H1 (cell line): ENCODE measurements at regions not wholly inside any gene's neighbourhood (a gene's known extent, or its start where the extent isn't known, plus 50 kb on each side); places are given as distances from the start of the nearest gene placed in this dataset.

ENCODE experiments used
- CTCF ChIA-PET: fragments of 300-600 bp; sonication (Branson Sonifier 250); formaldehyde crosslinking; loops from one replicate; lab custom pipeline; 2021; ENCODE audit not compliant: partially characterized antibody; lab: Charles Lee
- POLR2A ChIA-PET: fragments of 300-600 bp; sonication (Branson Sonifier 250); formaldehyde crosslinking; loops from one replicate; lab custom pipeline; 2021; ENCODE audit warnings: inconsistent platforms; ENCODE audit not compliant: partially characterized antibody; lab: Charles Lee
- DNase-seq, 2 experiments: peaks; one replicate each; pipeline versions ENCODE4 v3.0.0 to v3.0.0-alpha.2; 2010 to 2022; ENCODE audit warnings: low spot score in 2 of 2, low read depth in 1 of 2, mixed read lengths in 1 of 2
- FAIRE-seq: peaks from 2 replicates; lab custom pipeline; 2011; peaks lifted over from hg19 to GRCh38; lab: Jason Lieb, UNC
- H2AFZ ChIP-seq: 2 replicates; pipeline ENCODE4 v1.8.1; 2012; ENCODE audit warnings: low read length, inconsistent platforms
- H2AK5ac ChIP-seq: 2 replicates; pipeline ENCODE4 v1.6.1; 2013; ENCODE audit warnings: low read depth, low read length
- H2BK120ac ChIP-seq: replicated peaks from 2 replicates; pipeline ENCODE3; 2013; ENCODE audit warnings: low read depth, low read length, inconsistent platforms
- H2BK12ac ChIP-seq: 2 replicates; pipeline ENCODE4 v1.6.1; 2013; ENCODE audit warnings: low read depth, low read length
- H2BK15ac ChIP-seq: 2 replicates; pipeline ENCODE4 v1.6.1; 2013; ENCODE audit warnings: low read length
- H2BK20ac ChIP-seq: 2 replicates; pipeline ENCODE4 v1.6.1; 2013; ENCODE audit warnings: low read length
- H2BK5ac ChIP-seq: 2 replicates; pipeline ENCODE4 v1.6.1; 2013; ENCODE audit warnings: low read depth, low read length
- H3K14ac ChIP-seq: 2 replicates; pipeline ENCODE4 v1.6.1; 2013; ENCODE audit warnings: inconsistent platforms; ENCODE audit not compliant: insufficient read length
- H3K18ac ChIP-seq: 2 replicates; pipeline ENCODE4 v1.6.1; 2013; ENCODE audit warnings: low read length; ENCODE audit errors: extremely low read depth
- H3K23ac ChIP-seq: 2 replicates; pipeline ENCODE4 v1.6.1; 2013; ENCODE audit warnings: inconsistent platforms; ENCODE audit not compliant: insufficient read length
- H3K23me2 ChIP-seq: 2 replicates; pipeline ENCODE4 v1.6.1; 2013; ENCODE audit warnings: low read depth, low read length
- H3K27ac ChIP-seq: 2 replicates; pipeline ENCODE4 v1.6.1; 2011; ENCODE audit warnings: low read depth, low read length, inconsistent platforms
- H3K27me3 ChIP-seq, 4 experiments: replicated peaks in 1 of 4; 1 replicate in 1 of 4; 2 replicates in 3 of 4; pipeline versions ENCODE4 v1.6.1 to v1.8.1; 2011 to 2013; ENCODE audit warnings: low read length in 3 of 4, mild to moderate bottlenecking in 3 of 4, inconsistent platforms in 2 of 4, mixed read lengths in 2 of 4, moderate library complexity in 1 of 4; ENCODE audit not compliant: control insufficient read depth in 3 of 4, insufficient read depth in 3 of 4; ENCODE audit errors: extremely low read depth in 1 of 4
- H3K36me3 ChIP-seq, 4 experiments: 2 replicates each; pipeline versions ENCODE4 v1.6.1 to v1.8.1; 2011 to 2013; ENCODE audit warnings: mild to moderate bottlenecking in 4 of 4, low read length in 3 of 4, moderate library complexity in 2 of 4, control low read depth in 1 of 4, inconsistent platforms in 1 of 4; ENCODE audit not compliant: insufficient read depth in 4 of 4, control insufficient read depth in 2 of 4
- H3K4ac ChIP-seq: replicated peaks from 2 replicates; pipeline ENCODE3; 2013; ENCODE audit warnings: low read length, low read depth, mixed read lengths, inconsistent platforms; ENCODE audit not compliant: insufficient read length
- H3K4me1 ChIP-seq, 4 experiments: replicated peaks in 1 of 4; 1 replicate in 1 of 4; 2 replicates in 3 of 4; pipeline versions ENCODE4 v1.6.1 to v1.8.1; 2011 to 2013; ENCODE audit warnings: low read length in 3 of 4, inconsistent platforms in 2 of 4, mixed read lengths in 1 of 4; ENCODE audit not compliant: insufficient read depth in 4 of 4, control insufficient read depth in 3 of 4
- H3K4me2 ChIP-seq, 2 experiments: 2 replicates each; pipeline versions ENCODE4 v1.6.1 to v1.8.1; 2011 to 2013; ENCODE audit warnings: low read depth in 2 of 2, low read length in 2 of 2, control low read depth in 1 of 2, inconsistent platforms in 1 of 2, mild to moderate bottlenecking in 1 of 2; ENCODE audit not compliant: insufficient read depth in 1 of 2
- H3K4me3 ChIP-seq, 4 experiments: fragments of 200-600, 300-600 bp in 1 of 4; sonication (generic), shearing (Covaris generic), sonication (Bioruptor Twin) in 1 of 4; 2 replicates each; pipeline versions ENCODE4 v1.5.1 to v1.8.1; 2011 to 2016; ENCODE audit warnings: low read length in 4 of 4, low read depth in 3 of 4, control low read depth in 2 of 4, inconsistent platforms in 2 of 4, mild to moderate bottlenecking in 2 of 4, mixed read lengths in 1 of 4, moderate library complexity in 1 of 4; ENCODE audit not compliant: insufficient read depth in 2 of 4; ENCODE audit errors: extremely low read depth in 1 of 4
- H3K56ac ChIP-seq: replicated peaks from 2 replicates; pipeline ENCODE3; 2013; ENCODE audit warnings: low read depth, mild to moderate bottlenecking, mixed read lengths, low read length, inconsistent platforms; ENCODE audit not compliant: insufficient read length
- H3K79me1 ChIP-seq: 2 replicates; pipeline ENCODE4 v1.6.1; 2013; ENCODE audit warnings: low read depth, low read length, control low read depth
- H3K79me2 ChIP-seq, 2 experiments: 2 replicates each; pipeline versions ENCODE4 v1.6.1 to v1.8.1; 2012 to 2013; ENCODE audit warnings: low read length in 2 of 2, mild to moderate bottlenecking in 2 of 2, inconsistent platforms in 1 of 2; ENCODE audit not compliant: insufficient read depth in 2 of 2, control insufficient read depth in 1 of 2
- H3K9ac ChIP-seq, 4 experiments: replicated peaks in 1 of 4; 1 replicate in 1 of 4; 2 replicates in 3 of 4; pipeline versions ENCODE4 v1.6.1 to v1.8.1; 2011 to 2013; ENCODE audit warnings: low read depth in 3 of 4, low read length in 3 of 4, control low read depth in 2 of 4, mild to moderate bottlenecking in 2 of 4, moderate library complexity in 2 of 4, inconsistent platforms in 1 of 4; ENCODE audit errors: extremely low read depth in 1 of 4
- H3K9me3 ChIP-seq, 2 experiments: 2 replicates each; pipeline versions ENCODE4 v1.6.1 to v1.8.1; 2012 to 2013; ENCODE audit warnings: mild to moderate bottlenecking in 2 of 2, moderate library complexity in 2 of 2, control low read depth in 1 of 2, inconsistent platforms in 1 of 2, low read depth in 1 of 2, low read length in 1 of 2, mixed read lengths in 1 of 2; ENCODE audit not compliant: insufficient read depth in 2 of 2
- H4K20me1 ChIP-seq, 2 experiments: replicated peaks in 1 of 2; 2 replicates each; pipeline versions ENCODE3 to v1.8.1; 2011 to 2013; ENCODE audit warnings: inconsistent platforms in 2 of 2, low read length in 2 of 2, mild to moderate bottlenecking in 1 of 2; ENCODE audit not compliant: insufficient read depth in 2 of 2, control insufficient read depth in 1 of 2
- H4K5ac ChIP-seq: 2 replicates; pipeline ENCODE4 v1.6.1; 2013; ENCODE audit warnings: low read length, low read depth, mixed read lengths, inconsistent platforms; ENCODE audit not compliant: insufficient read length
- H4K8ac ChIP-seq: 2 replicates; pipeline ENCODE4 v1.8.0; 2013; ENCODE audit warnings: mild to moderate bottlenecking, moderate library complexity, low read length, inconsistent platforms; ENCODE audit not compliant: insufficient read depth; ENCODE audit errors: extremely low read depth
- H4K91ac ChIP-seq: replicated peaks from 2 replicates; pipeline ENCODE3; 2013; ENCODE audit warnings: low read length, mixed read lengths, inconsistent platforms; ENCODE audit not compliant: insufficient read length
- CHD1 ChIP-seq: IDR thresholded peaks from 2 replicates; pipeline ENCODE4 v1.6.1; 2012; ENCODE audit warnings: low read depth, low read length, improper control_type of control experiment
- EZH2 ChIP-seq: fragments of 200-600 bp; sonication (generic); IDR thresholded peaks from 2 replicates; pipeline ENCODE4 v1.7.1; 2012; ENCODE audit warnings: low read depth, mild to moderate bottlenecking, moderate library complexity, low read length, inconsistent platforms; ENCODE audit not compliant: severe bottlenecking
- GABPA ChIP-seq: IDR thresholded peaks from 2 replicates; pipeline ENCODE4 v1.6.1; 2011; ENCODE audit warnings: mild to moderate bottlenecking, low read length, moderate library complexity, borderline replicate concordance; ENCODE audit not compliant: insufficient read depth
- KDM4A ChIP-seq: IDR thresholded peaks from one replicate; pipeline ENCODE4 v1.7.1; 2012; ENCODE audit warnings: low read depth, mild to moderate bottlenecking, moderate library complexity, low read length, inconsistent platforms; ENCODE audit not compliant: severe bottlenecking
- PHF8 ChIP-seq: fragments of 200-600 bp; sonication (generic); conservative IDR thresholded peaks from 2 replicates; pipeline ENCODE4 v1.7.1; 2012; ENCODE audit warnings: low read depth, mild to moderate bottlenecking, inconsistent platforms, low read length, moderate library complexity
- RFX5 ChIP-seq: IDR thresholded peaks from 2 replicates; pipeline ENCODE4 v1.6.1; 2011; ENCODE audit warnings: low read depth, low read length, improper control_type of control experiment, borderline replicate concordance
- WGBS, 2 experiments: shearing (Covaris generic) in 1 of 2; methylation state at CpG; one replicate each; pipeline versions ENCODE4 v1.1.6 to v1.1.7; 2013 to 2015; ENCODE audit warnings: low lambda C conversion rate in 2 of 2, mixed read lengths in 2 of 2, inconsistent platforms in 1 of 2, low coverage in 1 of 2, missing lambda C conversion rate in 1 of 2; ENCODE audit not compliant: insufficient replicate concordance in 2 of 2, insufficient coverage in 1 of 2, insufficient read length in 1 of 2; ENCODE audit errors: extremely low coverage in 1 of 2, missing lambda C conversion rate in 1 of 2; 5-methylcytosine and 5-hydroxymethylcytosine counted together

- H3K23ac ChIP-seq, result no peak overlapping the region
- no peak overlapping the region for H3K18ac ChIP-seq
Observed at GRCh38 chr3:194787650-194788049, 102.0 kb downstream of the FAM43A start.

More at GRCh38 chr3:194787650-194788049, 102.0 kb downstream of the FAM43A start:
- no peaks in the 10 kb centered on the region for H3K79me1 ChIP-seq
- H4K8ac ChIP-seq, result no peak overlapping the region
- H3K36me3 ChIP-seq, result no peaks in the 10 kb centered on the region
- no peak overlapping the region for H2BK20ac ChIP-seq
- H4K5ac ChIP-seq, result no peak overlapping the region
- H3K14ac ChIP-seq, result no peak overlapping the region
- TF ChIP-seq RFX5, result no peak
- TF ChIP-seq EZH2, result no peak
- TF ChIP-seq PHF8, result no peak
- no peak for TF ChIP-seq CHD1
- no peak for TF ChIP-seq GABPA
- no peak for TF ChIP-seq KDM4A
- TF ChIP-seq, all 59 proteins: peak for 0
- Histone ChIP-seq H3K9me3 (no peaks in the 10 kb centered on the region), H3K27ac (no peak overlapping the region), H3K4me3 (no peak overlapping the region), H4K91ac (no peak overlapping the region), H3K4me1 (no peaks in the 10 kb centered on the region), H3K4ac (no peak overlapping the region), H3K27me3 (no peaks in the 10 kb centered on the region), H4K20me1 (no peaks in the 10 kb centered on the region), H2BK12ac (no peak overlapping the region), H2BK120ac (no peak overlapping the region), H3K9ac (no peak overlapping the region), H2BK15ac (no peak overlapping the region), H2BK5ac (no peak overlapping the region), H3K79me2 (no peaks in the 10 kb centered on the region), H2AFZ (no peak overlapping the region), H2AK5ac (no peak overlapping the region), H3K23me2 (no peaks in the 10 kb centered on the region), H3K4me2 (no peak overlapping the region), H3K56ac (no peak overlapping the region)
- 88% methylated on average over 6 of the region's 6 CpGs; no CpG with 5 or more reads in 1 of the 2 experiments for WGBS, 2 experiments
- POLR2A ChIA-PET, result no interaction called here
- DNase-seq, result no peak
- CTCF ChIA-PET, result interaction anchor here (0.6 kb wide), 1 partner anchor 60 kb away, joined by 3 read pairs; no protein-coding TSS in a partner anchor
- FAIRE-seq, result no peak
